ENCODE measurements at regions not wholly inside any gene's neighbourhood (a gene's known extent, or its start where the extent isn't known, plus 50 kb on each side); places are given as distances from the start of the nearest gene placed in this dataset.

- Histone ChIP-seq H3K9ac (ENCODE audit: low read length in 2 of 2) (no peak overlapping the region), H3K9me3 (ENCODE audit: control insufficient read depth in 2 of 2, low read length in 2 of 2) (no peaks in the 10 kb centered on the region), H3K4me3 (ENCODE audit: low read length in 2 of 2) (no peak overlapping the region), H3K27me3 (ENCODE audit: control insufficient read depth in 1 of 2, insufficient read depth in 2 of 2, low read length in 2 of 2) (peaks cover 0 to 2% of the 10 kb centered on the region in 2 donors), H3K4me1 (ENCODE audit: control insufficient read depth, insufficient read depth, low read length) (no peaks in the 10 kb centered on the region), H3K27ac (ENCODE audit: low read length) (no peak overlapping the region), H3K36me3 (ENCODE audit: control insufficient read depth in 2 of 2, insufficient read depth in 2 of 2, low read length in 2 of 2) (no peaks in the 10 kb centered on the region)
Measured at GRCh38 chr1:209416716-209417115, 166.8 kb upstream of the CAMK1G start.

DNA sequence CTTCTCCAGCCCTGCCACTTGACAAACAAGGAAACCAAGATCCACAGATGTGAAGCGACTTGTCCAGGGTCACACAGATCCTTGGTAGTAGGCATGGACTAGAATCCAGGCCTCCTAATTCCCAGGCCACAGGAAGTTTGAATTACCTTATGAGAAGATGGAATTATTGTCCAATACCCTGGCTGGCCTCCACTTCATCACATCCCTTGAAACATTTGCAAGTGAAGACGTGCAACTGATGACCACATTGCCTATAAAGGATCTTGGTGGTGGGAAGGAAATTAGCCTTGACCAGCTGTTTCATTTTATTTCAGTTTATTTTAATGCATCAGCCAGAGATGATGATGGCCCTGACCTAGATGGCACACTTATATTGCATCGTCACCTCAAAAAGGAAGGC is 165.8 kb upstream of the CAMK1G start:
- peaks cover 0 to 2% of the 10 kb centered on the region in 2 donors for H3K27me3 ChIP-seq (ENCODE audit: control insufficient read depth in 1 of 2, insufficient read depth in 2 of 2, low read length in 2 of 2)
- H3K4me1 ChIP-seq (ENCODE audit: control insufficient read depth, insufficient read depth, low read length) = no peaks in the 10 kb centered on the region
- no peak overlapping the region for H3K9ac ChIP-seq (ENCODE audit: low read length in 2 of 2)
- no peaks in the 10 kb centered on the region for H3K9me3 ChIP-seq (ENCODE audit: control insufficient read depth in 2 of 2, low read length in 2 of 2)
- no peak overlapping the region for H3K27ac ChIP-seq (ENCODE audit: low read length)
- no peak overlapping the region for H3K4me3 ChIP-seq (ENCODE audit: low read length in 2 of 2)
- H3K36me3 ChIP-seq (ENCODE audit: control insufficient read depth in 2 of 2, insufficient read depth in 2 of 2, low read length in 2 of 2) = no peaks in the 10 kb centered on the region

GRCh38 chr1:209420276-209420675 is 163.2 kb upstream of the CAMK1G start:
- H3K9me3 ChIP-seq (ENCODE audit: control insufficient read depth in 2 of 2, low read length in 2 of 2) = no peaks in the 10 kb centered on the region
- H3K36me3 ChIP-seq (ENCODE audit: control insufficient read depth in 2 of 2, insufficient read depth in 2 of 2, low read length in 2 of 2) = no peaks in the 10 kb centered on the region
- H3K4me3 ChIP-seq (ENCODE audit: low read length in 2 of 2) = no peak overlapping the region
- H3K27me3 ChIP-seq (ENCODE audit: control insufficient read depth in 1 of 2, insufficient read depth in 2 of 2, low read length in 2 of 2) = peaks cover 0 to 2% of the 10 kb centered on the region in 2 donors
- H3K27ac ChIP-seq (ENCODE audit: low read length) = no peak overlapping the region
- no peak overlapping the region for H3K9ac ChIP-seq (ENCODE audit: low read length in 2 of 2)
- H3K4me1 ChIP-seq (ENCODE audit: control insufficient read depth, insufficient read depth, low read length) = no peaks in the 10 kb centered on the region

- Histone ChIP-seq H3K27me3 (ENCODE audit: control insufficient read depth in 1 of 2, insufficient read depth in 2 of 2, low read length in 2 of 2) (peaks cover 0 to 2% of the 10 kb centered on the region in 2 donors), H3K9ac (ENCODE audit: low read length in 2 of 2) (no peak overlapping the region), H3K4me3 (ENCODE audit: low read length in 2 of 2) (no peak overlapping the region), H3K27ac (ENCODE audit: low read length) (no peak overlapping the region), H3K4me1 (ENCODE audit: control insufficient read depth, insufficient read depth, low read length) (no peaks in the 10 kb centered on the region), H3K9me3 (ENCODE audit: control insufficient read depth in 2 of 2, low read length in 2 of 2) (no peaks in the 10 kb centered on the region), H3K36me3 (ENCODE audit: control insufficient read depth in 2 of 2, insufficient read depth in 2 of 2, low read length in 2 of 2) (no peaks in the 10 kb centered on the region)
Measured at GRCh38 chr1:209421186-209421585, 162.3 kb upstream of the CAMK1G start.

DNA sequence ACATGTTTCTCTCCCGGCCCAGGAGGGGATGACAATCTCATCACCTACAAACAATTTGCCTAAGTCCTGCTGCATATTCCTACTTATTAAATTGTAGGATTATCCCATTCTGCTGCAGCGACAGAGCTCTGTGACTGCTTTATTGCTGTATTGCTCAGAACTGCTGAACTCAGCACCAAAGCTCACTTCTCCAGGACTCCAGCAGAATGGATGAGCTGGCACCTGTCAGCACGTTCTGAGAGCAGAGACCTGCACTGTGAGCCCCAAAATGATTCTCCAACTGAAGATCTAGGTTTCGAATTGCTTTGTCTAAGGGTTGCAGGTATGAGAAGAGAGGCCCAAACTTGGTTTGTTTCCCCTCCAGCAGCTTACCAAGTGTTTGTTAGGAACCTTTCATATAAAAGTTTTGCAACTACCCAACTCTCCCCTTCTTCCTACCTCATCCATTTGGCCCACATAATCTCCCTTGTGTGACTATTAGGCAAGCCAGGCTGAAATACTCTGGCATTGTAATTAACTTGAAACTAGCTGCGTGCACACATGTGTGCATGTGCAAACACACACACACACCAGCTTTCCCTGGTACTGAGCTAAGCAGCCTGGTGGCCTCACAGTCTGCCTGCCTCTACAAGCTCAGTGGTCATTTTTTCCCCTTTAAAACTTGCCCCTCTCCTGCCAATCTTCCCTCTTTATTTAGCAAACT is 161.4 kb upstream of the CAMK1G start:
- Histone ChIP-seq H3K9me3 (ENCODE audit: control insufficient read depth in 2 of 2, low read length in 2 of 2) (no peaks in the 10 kb centered on the region), H3K4me3 (ENCODE audit: low read length in 2 of 2) (no peak overlapping the region), H3K4me1 (ENCODE audit: control insufficient read depth, insufficient read depth, low read length) (no peaks in the 10 kb centered on the region), H3K36me3 (ENCODE audit: control insufficient read depth in 2 of 2, insufficient read depth in 2 of 2, low read length in 2 of 2) (no peaks in the 10 kb centered on the region), H3K27me3 (ENCODE audit: control insufficient read depth in 1 of 2, insufficient read depth in 2 of 2, low read length in 2 of 2) (peaks cover 0 to 2% of the 10 kb centered on the region in 2 donors), H3K9ac (ENCODE audit: low read length in 2 of 2) (no peak overlapping the region), H3K27ac (ENCODE audit: low read length) (no peak overlapping the region)

GRCh38 chr1:209425959-209426358 is 157.6 kb upstream of the CAMK1G start:
- Histone ChIP-seq H3K9ac (ENCODE audit: low read length in 2 of 2) (no peak overlapping the region), H3K27ac (ENCODE audit: low read length) (no peak overlapping the region), H3K27me3 (ENCODE audit: control insufficient read depth in 1 of 2, insufficient read depth in 2 of 2, low read length in 2 of 2) (peaks cover 2 to 3% of the 10 kb centered on the region in 2 donors), H3K9me3 (ENCODE audit: control insufficient read depth in 2 of 2, low read length in 2 of 2) (no peaks in the 10 kb centered on the region), H3K4me3 (ENCODE audit: low read length in 2 of 2) (no peak overlapping the region), H3K36me3 (ENCODE audit: control insufficient read depth in 2 of 2, insufficient read depth in 2 of 2, low read length in 2 of 2) (no peaks in the 10 kb centered on the region), H3K4me1 (ENCODE audit: control insufficient read depth, insufficient read depth, low read length) (no peaks in the 10 kb centered on the region)

- Histone ChIP-seq H3K4me3 (ENCODE audit: low read length in 2 of 2) (no peak overlapping the region), H3K36me3 (ENCODE audit: control insufficient read depth in 2 of 2, insufficient read depth in 2 of 2, low read length in 2 of 2) (no peaks in the 10 kb centered on the region), H3K4me1 (ENCODE audit: control insufficient read depth, insufficient read depth, low read length) (no peaks in the 10 kb centered on the region), H3K9ac (ENCODE audit: low read length in 2 of 2) (no peak overlapping the region), H3K27ac (ENCODE audit: low read length) (no peak overlapping the region), H3K27me3 (ENCODE audit: control insufficient read depth in 1 of 2, insufficient read depth in 2 of 2, low read length in 2 of 2) (peaks cover 3 to 4% of the 10 kb centered on the region in 2 donors), H3K9me3 (ENCODE audit: control insufficient read depth in 2 of 2, low read length in 2 of 2) (no peaks in the 10 kb centered on the region)
Measured at GRCh38 chr1:209427277-209427676, 156.2 kb upstream of the CAMK1G start.

- Histone ChIP-seq H3K27ac (ENCODE audit: low read length) (no peak overlapping the region), H3K9me3 (ENCODE audit: control insufficient read depth in 2 of 2, low read length in 2 of 2) (no peaks in the 10 kb centered on the region), H3K9ac (ENCODE audit: low read length in 2 of 2) (no peak overlapping the region), H3K4me3 (ENCODE audit: low read length in 2 of 2) (no peak overlapping the region), H3K27me3 (ENCODE audit: control insufficient read depth in 1 of 2, insufficient read depth in 2 of 2, low read length in 2 of 2) (peaks cover 3 to 4% of the 10 kb centered on the region in 2 donors), H3K4me1 (ENCODE audit: control insufficient read depth, insufficient read depth, low read length) (no peaks in the 10 kb centered on the region), H3K36me3 (ENCODE audit: control insufficient read depth in 2 of 2, insufficient read depth in 2 of 2, low read length in 2 of 2) (no peaks in the 10 kb centered on the region)
Measured at GRCh38 chr1:209427811-209428210, 155.7 kb upstream of the CAMK1G start.

DNA sequence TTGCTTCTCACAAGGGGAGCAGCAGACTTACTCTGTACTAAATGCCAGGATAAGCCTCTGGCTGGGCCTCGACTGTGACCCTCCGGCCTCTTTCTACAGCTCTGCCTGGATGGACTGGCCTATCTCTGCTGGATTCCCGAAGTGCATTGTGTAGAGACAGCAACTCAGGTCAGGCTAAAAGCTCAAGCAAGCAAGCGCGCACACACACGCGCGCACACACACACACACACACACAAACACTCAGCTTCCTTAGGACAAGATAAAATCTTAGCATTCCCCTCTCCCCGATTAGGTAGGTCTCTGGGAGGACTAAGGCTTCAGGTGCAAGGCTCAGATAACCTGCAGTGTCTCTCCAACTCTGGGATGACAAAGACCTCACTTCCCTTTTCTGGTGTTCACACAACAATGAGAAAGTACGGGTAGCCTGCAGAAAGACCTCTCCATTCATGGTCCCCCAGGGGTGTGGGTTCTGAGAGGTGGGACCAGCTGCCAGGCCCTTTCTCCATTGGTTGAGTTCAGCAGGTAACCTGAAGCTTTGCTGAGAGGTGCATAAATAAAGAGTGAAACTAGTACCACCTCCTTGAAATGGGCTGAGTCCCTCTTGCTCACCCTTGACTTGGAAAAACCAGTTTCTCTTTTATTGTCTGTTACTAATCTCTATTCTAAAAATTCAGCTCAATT is 155.1 kb upstream of the CAMK1G start:
- H3K9ac ChIP-seq (ENCODE audit: low read length in 2 of 2) = no peak overlapping the region
- H3K27ac ChIP-seq (ENCODE audit: low read length) = no peak overlapping the region
- H3K27me3 ChIP-seq (ENCODE audit: control insufficient read depth in 1 of 2, insufficient read depth in 2 of 2, low read length in 2 of 2) = peaks cover 3 to 4% of the 10 kb centered on the region in 2 donors
- no peak overlapping the region for H3K4me3 ChIP-seq (ENCODE audit: low read length in 2 of 2)
- no peaks in the 10 kb centered on the region for H3K9me3 ChIP-seq (ENCODE audit: control insufficient read depth in 2 of 2, low read length in 2 of 2)
- no peaks in the 10 kb centered on the region for H3K4me1 ChIP-seq (ENCODE audit: control insufficient read depth, insufficient read depth, low read length)
- H3K36me3 ChIP-seq (ENCODE audit: control insufficient read depth in 2 of 2, insufficient read depth in 2 of 2, low read length in 2 of 2) = no peaks in the 10 kb centered on the region

DNA sequence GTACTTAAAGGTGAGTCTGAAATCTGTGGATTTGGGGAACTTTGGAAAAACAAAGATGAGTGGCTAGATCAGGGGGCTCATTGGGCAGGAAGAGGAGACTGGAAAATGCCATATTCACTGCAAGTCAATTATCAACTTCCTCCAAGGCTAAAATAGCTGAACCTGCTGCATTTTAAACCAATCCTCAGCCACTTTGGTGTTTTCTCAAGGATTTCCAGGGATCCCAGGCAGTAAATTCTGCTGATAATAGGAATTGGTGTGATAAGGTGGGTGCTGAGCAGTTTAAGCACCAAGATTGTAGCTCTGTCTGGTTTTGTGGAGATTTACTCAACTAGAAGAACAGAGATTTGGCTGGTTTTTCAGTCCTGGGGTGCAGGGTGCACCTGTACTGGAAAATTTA is 153.9 kb upstream of the CAMK1G start:
- no peaks in the 10 kb centered on the region for H3K4me1 ChIP-seq (ENCODE audit: control insufficient read depth, insufficient read depth, low read length)
- H3K27ac ChIP-seq (ENCODE audit: low read length) = no peak overlapping the region
- H3K9ac ChIP-seq (ENCODE audit: low read length in 2 of 2) = no peak overlapping the region
- H3K4me3 ChIP-seq (ENCODE audit: low read length in 2 of 2) = no peak overlapping the region
- H3K27me3 ChIP-seq (ENCODE audit: control insufficient read depth in 1 of 2, insufficient read depth in 2 of 2, low read length in 2 of 2) = peaks cover 3 to 4% of the 10 kb centered on the region in 2 donors
- H3K9me3 ChIP-seq (ENCODE audit: control insufficient read depth in 2 of 2, low read length in 2 of 2) = no peaks in the 10 kb centered on the region
- no peaks in the 10 kb centered on the region for H3K36me3 ChIP-seq (ENCODE audit: control insufficient read depth in 2 of 2, insufficient read depth in 2 of 2, low read length in 2 of 2)

- H3K4me3 ChIP-seq (ENCODE audit: low read length in 2 of 2) = no peak overlapping the region
- H3K27ac ChIP-seq (ENCODE audit: low read length) = no peak overlapping the region
- no peaks in the 10 kb centered on the region for H3K36me3 ChIP-seq (ENCODE audit: control insufficient read depth in 2 of 2, insufficient read depth in 2 of 2, low read length in 2 of 2)
- no peak overlapping the region for H3K9ac ChIP-seq (ENCODE audit: low read length in 2 of 2)
- peaks cover 3 to 4% of the 10 kb centered on the region in 2 donors for H3K27me3 ChIP-seq (ENCODE audit: control insufficient read depth in 1 of 2, insufficient read depth in 2 of 2, low read length in 2 of 2)
- H3K9me3 ChIP-seq (ENCODE audit: control insufficient read depth in 2 of 2, low read length in 2 of 2) = no peaks in the 10 kb centered on the region
- no peaks in the 10 kb centered on the region for H3K4me1 ChIP-seq (ENCODE audit: control insufficient read depth, insufficient read depth, low read length)
Measured at GRCh38 chr1:209430107-209430506, 153.4 kb upstream of the CAMK1G start.

Data from stomach smooth muscle (tissue), 2 donors.